H9 (cell line): ENCODE measurements at regions not wholly inside any gene's neighbourhood (a gene's known extent, or its start where the extent isn't known, plus 50 kb on each side); places are given as distances from the start of the nearest gene placed in this dataset.

Experiments used
- DNase-seq: peaks from one replicate; pipeline ENCODE4 v3.0.0-alpha.2; 2017
- H2AFZ ChIP-seq: one replicate; pipeline ENCODE4 v1.6.1; 2013; ENCODE audit warnings: mild to moderate bottlenecking, low read length, control low read depth, moderate library complexity
- H2AK5ac ChIP-seq: 2 replicates; pipeline ENCODE4 v1.6.1; 2013; ENCODE audit warnings: low read length, control low read depth, mixed read lengths; ENCODE audit not compliant: insufficient read length
- H2BK120ac ChIP-seq: one replicate; pipeline ENCODE4 v1.6.1; 2013; ENCODE audit warnings: low read depth, mild to moderate bottlenecking, low read length, control low read depth, inconsistent platforms; ENCODE audit not compliant: poor library complexity, severe bottlenecking
- H2BK12ac ChIP-seq: 2 replicates; pipeline ENCODE4 v1.6.1; 2013; ENCODE audit warnings: low read length, control low read depth, mixed read lengths, low read depth; ENCODE audit not compliant: insufficient read length
- H2BK15ac ChIP-seq: 2 replicates; pipeline ENCODE4 v1.6.1; 2013; ENCODE audit warnings: low read depth, low read length, control low read depth
- H2BK20ac ChIP-seq: one replicate; pipeline ENCODE4 v1.6.1; 2013; ENCODE audit warnings: low read depth, mild to moderate bottlenecking, low read length, control low read depth, inconsistent platforms; ENCODE audit not compliant: poor library complexity, severe bottlenecking
- H2BK5ac ChIP-seq: 2 replicates; pipeline ENCODE4 v1.6.1; 2013; ENCODE audit warnings: low read length, control low read depth, mixed read lengths; ENCODE audit not compliant: insufficient read length
- H3K14ac ChIP-seq: 2 replicates; pipeline ENCODE4 v1.6.1; 2013; ENCODE audit warnings: low read length, control low read depth; ENCODE audit not compliant: insufficient read depth
- H3K18ac ChIP-seq: 2 replicates; pipeline ENCODE4 v1.6.1; 2013; ENCODE audit warnings: low read depth, mild to moderate bottlenecking, mixed read lengths, low read length, control low read depth; ENCODE audit not compliant: insufficient read length
- H3K23ac ChIP-seq: 2 replicates; pipeline ENCODE4 v1.6.1; 2013; ENCODE audit warnings: low read length, control low read depth, mixed read lengths, low read depth; ENCODE audit not compliant: insufficient read length
- H3K23me2 ChIP-seq: 2 replicates; pipeline ENCODE4 v1.6.1; 2013; ENCODE audit warnings: low read depth, mild to moderate bottlenecking, mixed read lengths, low read length, control low read depth; ENCODE audit not compliant: insufficient read length, poor library complexity, severe bottlenecking
- H3K27ac ChIP-seq: 2 replicates; pipeline ENCODE4 v1.5.1; 2013; ENCODE audit warnings: low read length, control low read depth, mixed read lengths, low read depth; ENCODE audit not compliant: insufficient read length
- H3K27me3 ChIP-seq: 2 replicates; pipeline ENCODE4 v1.6.1; 2013; ENCODE audit warnings: low read length, control low read depth, inconsistent platforms; ENCODE audit not compliant: insufficient read depth
- H3K4ac ChIP-seq: 2 replicates; pipeline ENCODE4 v1.6.1; 2013; ENCODE audit warnings: low read depth, mild to moderate bottlenecking, control low read depth, inconsistent platforms, low read length, moderate library complexity
- H3K4me1 ChIP-seq: 2 replicates; pipeline ENCODE4 v1.6.1; 2013; ENCODE audit warnings: low read length, control low read depth, inconsistent platforms; ENCODE audit not compliant: insufficient read depth
- H3K4me2 ChIP-seq: 2 replicates; pipeline ENCODE4 v1.6.1; 2013; ENCODE audit warnings: low read length, control low read depth, mixed read lengths; ENCODE audit not compliant: insufficient read length, insufficient read depth
- H3K56ac ChIP-seq: 2 replicates; pipeline ENCODE4 v1.6.1; 2013; ENCODE audit warnings: low read depth, mild to moderate bottlenecking, mixed read lengths, low read length, control low read depth; ENCODE audit not compliant: insufficient read length
- H3K79me1 ChIP-seq: 2 replicates; pipeline ENCODE4 v1.6.1; 2013; ENCODE audit warnings: low read depth, mild to moderate bottlenecking, moderate library complexity, low read length, control low read depth, inconsistent platforms; ENCODE audit not compliant: insufficient read depth, poor library complexity, severe bottlenecking
- H3K79me2 ChIP-seq: 2 replicates; pipeline ENCODE4 v1.6.1; 2013; ENCODE audit warnings: low read length, control low read depth, inconsistent platforms; ENCODE audit not compliant: insufficient read depth
- H3K9ac ChIP-seq: 2 replicates; pipeline ENCODE4 v1.6.1; 2013; ENCODE audit warnings: low read length, control low read depth, mixed read lengths; ENCODE audit not compliant: insufficient read length; ENCODE audit errors: extremely low read depth
- H3K9me3 ChIP-seq: one replicate; pipeline ENCODE4 v1.6.1; 2013; ENCODE audit warnings: low read depth, low read length, inconsistent platforms; ENCODE audit not compliant: control insufficient read depth
- H3T11ph ChIP-seq: one replicate; pipeline ENCODE4 v1.6.1; 2013; ENCODE audit warnings: mild to moderate bottlenecking, low read length, control low read depth, inconsistent platforms
- H4K20me1 ChIP-seq: one replicate; pipeline ENCODE4 v1.6.1; 2013; ENCODE audit not compliant: control insufficient read depth, insufficient read length, insufficient read depth
- H4K5ac ChIP-seq: 2 replicates; pipeline ENCODE4 v1.6.1; 2013; ENCODE audit warnings: low read depth, mild to moderate bottlenecking, mixed read lengths, low read length, control low read depth; ENCODE audit not compliant: insufficient read length
- H4K8ac ChIP-seq: replicated peaks from 2 replicates; pipeline ENCODE4 v1.6.1; 2013; ENCODE audit warnings: low read length, control low read depth, mixed read lengths, low read depth; ENCODE audit not compliant: insufficient read length
- H4K91ac ChIP-seq: 2 replicates; pipeline ENCODE4 v1.6.1; 2013; ENCODE audit warnings: low read depth, mild to moderate bottlenecking, moderate library complexity, mixed read lengths, low read length, control low read depth; ENCODE audit not compliant: insufficient read length
- H3K27ac Mint-ChIP-seq, 3 experiments: 2 replicates in 2 of 3; 3 replicates in 1 of 3; pipeline ENCODE4 v1.8.0; 2020 to 2021; ENCODE audit warnings: mixed read lengths in 3 of 3, mild to moderate bottlenecking in 1 of 3, moderate library complexity in 1 of 3
- H3K27me3 Mint-ChIP-seq: 2 replicates; pipeline ENCODE4 v1.8.0; 2021; ENCODE audit warnings: low read depth, mild to moderate bottlenecking, moderate library complexity, mixed read lengths
- H3K36me3 Mint-ChIP-seq, 3 experiments: 2 replicates in 2 of 3; 3 replicates in 1 of 3; pipeline ENCODE4 v1.8.0; 2020 to 2021; ENCODE audit warnings: low read depth in 3 of 3, mixed read lengths in 3 of 3; ENCODE audit not compliant: insufficient read depth in 1 of 3
- H3K4me1 Mint-ChIP-seq, 2 experiments: 2 replicates each; pipeline ENCODE4 v1.8.0; 2020; ENCODE audit warnings: mixed read lengths in 2 of 2
- H3K4me3 Mint-ChIP-seq, 2 experiments: 2 replicates in 1 of 2; 3 replicates in 1 of 2; pipeline ENCODE4 v1.8.0; 2020 to 2021; ENCODE audit warnings: mild to moderate bottlenecking in 2 of 2, mixed read lengths in 2 of 2, moderate library complexity in 1 of 2
- H3K9me3 Mint-ChIP-seq, 2 experiments: 2 replicates in 1 of 2; 3 replicates in 1 of 2; pipeline ENCODE4 v1.8.0; 2020; ENCODE audit warnings: mild to moderate bottlenecking in 2 of 2, mixed read lengths in 2 of 2, moderate library complexity in 1 of 2
- CTCF ChIP-seq: fragments of 200-600 bp; sonication (generic); conservative IDR thresholded peaks from 3 replicates; pipeline ENCODE4 v1.8.0; 2021; ENCODE audit warnings: antibody characterized with exemption, mild to moderate bottlenecking
- WGBS: extraction: QIAGEN DNeasy Blood & Tissue Kit; methylation state at CpG from one replicate; pipeline ENCODE4 v1.1.7; 2013; ENCODE audit warnings: missing lambda C conversion rate, low lambda C conversion rate, mixed read lengths; ENCODE audit not compliant: insufficient read length; ENCODE audit errors: extremely low coverage; 5-methylcytosine and 5-hydroxymethylcytosine counted together

- WGBS, result no CpG with 5 or more reads among the region's 2 CpGs
Measured at GRCh38 chr6:18577491-18577890, 190.3 kb downstream of the RNF144B start.

More at GRCh38 chr6:18577491-18577890, 190.3 kb downstream of the RNF144B start:
- Histone ChIP-seq H2BK20ac (no peak overlapping the region), H3K23ac (no peak overlapping the region), H3K9ac (no peak overlapping the region), H4K20me1 (no peaks in the 10 kb centered on the region), H4K5ac (no peak overlapping the region), H3K27me3 (no peaks in the 10 kb centered on the region), H4K91ac (no peak overlapping the region), H3T11ph (no peak overlapping the region), H3K14ac (no peak overlapping the region), H4K8ac (no peak overlapping the region), H3K23me2 (no peaks in the 10 kb centered on the region), H3K79me1 (no peaks in the 10 kb centered on the region), H2BK12ac (no peak overlapping the region), H3K4me1 (no peaks in the 10 kb centered on the region), H3K9me3 (no peaks in the 10 kb centered on the region), H2BK120ac (no peak overlapping the region), H3K18ac (no peak overlapping the region), H2AK5ac (no peak overlapping the region), H3K27ac (no peak overlapping the region), H3K79me2 (no peaks in the 10 kb centered on the region), H2AFZ (no peak overlapping the region), H2BK5ac (no peak overlapping the region), H3K4me2 (no peak overlapping the region), H3K56ac (no peak overlapping the region), H3K4ac (no peak overlapping the region), H2BK15ac (no peak overlapping the region)
- Mint-ChIP-seq H3K9me3 (peaks cover 0 to 3% of the 10 kb centered on the region in 2 experiments; a peak in 1 of 5 replicates), H3K36me3 (no peaks in the 10 kb centered on the region), H3K4me1 (no peaks in the 10 kb centered on the region), H3K27me3 (no peaks in the 10 kb centered on the region), H3K4me3 (no peak overlapping the region), H3K27ac (no peak overlapping the region)
- no peak for DNase-seq
- no peak for TF ChIP-seq CTCF
